NCI-H2081 (cell line): ENCODE measurements at regions not wholly inside any gene's neighbourhood (a gene's known extent, or its start where the extent isn't known, plus 50 kb on each side); places are given as distances from the start of the nearest gene placed in this dataset.
A peak's percentile ranks its signal among the peaks of the same experiment; 100 is the strongest.

Experiments
- DNase-seq, 2 experiments: peaks; one replicate each; lab custom pipeline; 2025; lab: John Stamatoyannopoulos, UW

DNA sequence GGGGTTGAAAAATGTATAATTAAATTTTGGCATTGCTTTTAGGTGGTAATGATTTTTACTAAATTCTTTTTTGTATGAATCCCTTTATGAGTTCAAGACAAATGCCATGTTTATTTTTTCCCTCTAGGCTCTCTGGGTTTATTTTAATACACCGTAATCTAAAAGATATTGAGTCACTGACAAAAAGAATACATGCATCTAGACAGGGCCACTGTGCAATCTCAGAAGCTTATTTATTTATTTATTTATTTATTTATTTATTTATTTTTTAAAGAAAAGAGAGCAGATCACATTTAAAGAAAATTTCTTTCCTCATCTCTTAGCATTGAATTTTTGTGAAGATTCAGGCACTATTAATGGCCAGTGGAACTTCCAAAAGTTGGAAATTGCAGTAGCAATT, 283.9 kb upstream of the SLC10A2 start:
- DNase-seq: no peak

GRCh38 chr13:103349211-103349980, 283.2 kb upstream of the SLC10A2 start:
- peak; percentile 53 to 68 for DNase-seq

- DNase-seq: no peak
These were observed 269.0 kb upstream of the SLC10A2 start for GRCh38 chr13:103335241-103335640.

GRCh38 chr13:103331924-103332323, 265.7 kb upstream of the SLC10A2 start:
- DNase-seq: no peak

DNA sequence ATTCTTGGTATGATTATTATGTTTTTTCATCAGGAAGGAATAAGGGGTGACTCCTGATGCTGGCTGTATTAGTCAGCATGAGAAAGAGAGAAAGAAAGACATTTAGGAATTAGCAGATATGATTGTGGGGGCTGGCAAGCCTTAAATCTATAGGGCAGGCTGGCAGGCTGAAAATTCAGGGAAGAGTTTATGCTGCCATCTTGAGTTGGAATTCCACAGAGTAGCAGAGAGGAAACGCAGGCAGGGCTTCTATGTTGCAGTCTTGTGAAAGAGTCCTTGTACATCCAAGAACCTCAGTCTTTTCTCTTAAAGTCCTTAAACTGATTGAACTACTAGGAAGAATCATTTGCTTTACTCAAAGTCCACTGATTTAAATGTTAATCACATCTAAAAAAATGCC, 262.7 kb upstream of the SLC10A2 start:
- no peak for DNase-seq

DNA sequence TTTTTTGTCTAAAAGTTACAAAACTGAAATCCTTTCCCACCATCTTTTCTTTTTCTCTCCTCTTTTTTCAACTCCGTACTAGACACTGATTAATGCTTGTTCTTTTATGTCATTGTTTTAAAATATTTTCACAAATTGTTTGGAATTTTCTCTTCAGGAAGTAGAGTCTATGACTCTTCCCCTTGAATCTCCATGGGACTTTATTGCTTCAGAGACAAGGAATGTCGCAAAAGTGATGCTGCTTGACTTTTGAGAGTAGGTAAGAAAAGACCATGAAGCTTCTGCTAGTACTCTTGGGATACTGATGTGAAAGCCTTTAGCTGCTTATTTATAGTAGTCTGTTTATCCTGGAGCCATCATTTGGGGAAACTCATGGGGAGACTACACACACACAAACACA, 260.1 kb upstream of the SLC10A2 start:
- no peak for DNase-seq

- no peak for DNase-seq
These were observed 259.5 kb upstream of the SLC10A2 start for GRCh38 chr13:103325672-103326071.

DNA sequence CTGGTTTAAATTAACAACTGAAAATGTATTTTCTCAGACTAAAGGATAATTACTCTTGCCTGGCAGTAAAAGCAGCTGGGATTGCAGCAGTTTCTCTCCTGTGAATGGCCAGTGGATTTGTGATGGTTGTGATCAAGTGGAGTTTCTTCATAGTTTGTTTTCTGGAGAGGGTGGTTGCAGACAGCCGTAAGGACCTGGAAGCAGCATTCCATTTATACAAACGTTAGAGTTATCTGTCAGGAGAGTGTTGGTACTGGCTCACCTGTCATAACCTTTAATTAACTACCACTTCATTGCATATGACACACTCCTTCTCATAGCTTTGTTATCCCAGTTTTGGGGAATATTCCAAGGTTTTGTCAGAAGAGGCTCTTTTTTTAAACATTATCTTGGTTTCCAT, 258.4 kb upstream of the SLC10A2 start:
- no peak for DNase-seq

DNA sequence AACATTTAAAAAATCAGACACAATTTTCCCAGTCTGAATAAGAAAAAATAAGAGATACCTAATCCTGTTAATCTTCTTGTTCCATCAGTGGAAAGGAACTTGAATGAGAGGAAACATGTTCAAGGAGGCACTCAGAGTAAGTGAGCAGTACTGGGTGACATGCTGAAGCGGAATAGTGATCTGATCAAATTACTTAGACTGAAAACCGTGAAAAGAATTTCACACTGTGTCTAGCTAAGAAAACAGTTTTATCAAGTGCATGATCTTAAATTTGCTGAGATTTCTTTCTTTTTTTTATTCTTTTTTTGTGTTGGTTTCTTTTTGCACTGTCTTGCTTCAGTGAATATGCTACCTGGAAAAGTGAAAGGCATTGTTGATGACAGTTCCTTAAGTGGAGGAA, 249.5 kb upstream of the SLC10A2 start:
- no peak for DNase-seq

- DNase-seq: no peak
These were observed 246.2 kb upstream of the SLC10A2 start for GRCh38 chr13:103312467-103312866.

DNA sequence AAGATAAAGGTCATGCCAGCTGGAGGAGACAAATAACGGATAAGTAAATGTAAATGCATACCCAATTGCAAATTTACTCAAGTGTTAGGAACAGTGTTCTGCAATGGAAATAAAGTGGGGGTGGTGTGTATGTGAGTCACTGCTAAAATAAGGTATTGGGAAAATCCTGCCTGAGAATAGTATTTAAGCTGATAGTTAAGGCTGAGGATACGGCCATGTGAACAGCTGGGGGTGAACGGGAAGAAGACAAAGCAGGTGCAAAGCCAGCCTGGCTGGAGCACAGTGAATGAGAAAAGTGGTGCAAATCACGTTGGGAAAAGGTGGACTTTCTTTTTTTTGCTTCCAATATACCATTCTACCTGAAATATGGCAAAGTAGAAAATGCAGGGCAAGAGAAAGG, 242.4 kb upstream of the SLC10A2 start:
- DNase-seq: peak in 1 of 2 experiments; percentile 47

- DNase-seq: no peak
These were observed 239.9 kb upstream of the SLC10A2 start for GRCh38 chr13:103306163-103306562.

GRCh38 chr13:103303078-103303651, 236.9 kb upstream of the SLC10A2 start:
- DNase-seq: no peak

DNA sequence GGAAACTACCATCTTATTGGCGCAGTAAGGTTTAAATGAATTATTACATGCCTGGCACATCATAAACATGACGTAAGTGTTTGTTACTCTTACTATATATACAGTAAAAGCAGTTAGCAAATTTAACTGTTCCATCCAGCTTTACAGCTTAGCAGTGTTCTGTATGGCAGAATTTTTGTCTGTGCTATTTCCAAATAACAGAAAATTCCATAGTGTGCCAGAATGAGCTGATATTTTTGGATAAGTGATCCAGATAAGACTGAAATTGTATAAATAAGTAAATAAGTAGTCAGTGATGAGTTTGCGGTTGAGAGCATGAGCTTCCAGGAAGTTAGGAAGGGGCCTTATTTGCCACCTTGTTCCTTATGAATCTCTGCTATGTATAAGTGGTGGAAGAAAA, 236.5 kb upstream of the SLC10A2 start:
- DNase-seq: no peak

- peak in 1 of 2 experiments; percentile 20 for DNase-seq
These were observed 232.9 kb upstream of the SLC10A2 start for GRCh38 chr13:103299079-103299478.

DNA sequence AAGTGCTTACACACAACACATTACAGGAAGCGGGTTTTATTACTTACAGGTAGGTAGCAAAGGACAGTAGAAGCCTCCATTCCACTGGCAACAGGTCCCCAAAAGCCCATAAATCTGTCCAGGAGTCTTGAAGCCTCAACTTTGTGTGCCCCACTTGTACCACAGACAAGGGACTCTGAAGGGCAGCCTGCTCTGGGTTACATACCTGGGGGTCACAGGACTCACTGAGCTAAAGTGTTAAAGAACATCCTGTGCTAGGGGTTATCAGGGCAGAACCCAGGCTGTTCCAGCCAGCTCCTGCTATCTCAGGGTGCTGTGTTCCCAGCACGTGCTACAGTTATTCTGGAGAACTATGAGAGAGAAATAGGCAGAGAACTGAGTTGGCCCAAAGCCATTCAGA, 230.9 kb upstream of the SLC10A2 start:
- no peak for DNase-seq

DNA sequence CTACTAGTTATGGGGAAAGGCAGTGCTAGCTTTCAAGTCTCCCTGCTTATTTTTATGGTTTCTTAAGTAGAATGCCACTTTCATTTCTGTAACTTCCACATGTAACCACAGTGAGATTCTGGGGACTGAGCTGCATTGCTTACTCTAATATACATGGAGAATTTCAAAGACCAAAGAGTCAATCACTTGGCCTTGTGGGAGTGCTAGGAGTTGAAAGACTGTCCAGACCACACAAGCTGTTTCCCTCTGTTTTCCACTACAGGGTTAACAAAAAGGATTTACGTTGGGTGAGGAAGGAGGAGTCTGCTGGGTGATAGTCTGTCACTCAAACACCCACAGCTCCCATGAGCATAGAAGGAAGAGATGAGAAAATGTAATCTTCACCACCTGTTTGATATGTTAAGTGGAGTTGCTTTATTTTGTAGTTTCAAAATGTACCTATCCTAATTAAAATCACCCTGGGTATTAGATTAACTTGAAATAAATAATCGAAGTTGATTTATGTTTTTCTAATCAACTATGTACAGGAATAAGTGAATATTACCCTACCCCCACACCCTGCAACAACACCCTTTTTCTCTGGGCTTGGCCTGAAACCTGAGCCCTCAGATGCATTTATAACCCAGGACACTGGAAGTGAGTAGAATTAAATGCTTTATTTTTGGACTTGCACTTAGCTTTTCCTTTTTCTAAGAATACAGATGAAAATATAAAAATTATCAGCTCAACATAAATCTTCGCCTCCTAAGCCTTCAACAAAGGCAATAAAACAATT, 225.8 kb upstream of the SLC10A2 start:
- no peak for DNase-seq

GRCh38 chr13:103291226-103291625, 225.0 kb upstream of the SLC10A2 start:
- no peak for DNase-seq

GRCh38 chr13:103289681-103290080, 223.5 kb upstream of the SLC10A2 start:
- no peak for DNase-seq

DNA sequence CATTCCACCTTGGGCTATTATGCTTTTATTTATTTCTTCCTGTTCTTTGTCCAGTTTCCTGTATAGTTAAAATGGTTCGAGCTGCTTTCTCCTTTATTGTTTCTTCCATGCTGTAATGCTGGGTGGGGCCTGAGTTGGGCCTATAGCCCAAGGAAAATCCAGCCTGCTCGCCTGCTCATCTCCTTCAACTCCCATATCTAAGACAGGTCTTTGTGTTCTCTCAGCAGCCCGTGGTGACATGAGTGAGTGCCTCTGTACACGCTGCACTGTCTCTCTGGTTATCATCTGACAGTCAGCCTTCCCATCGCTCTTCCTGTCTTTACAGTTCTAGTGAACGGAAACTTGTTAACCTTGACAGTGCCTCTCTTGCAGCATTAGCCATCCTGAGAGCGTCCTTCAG, 221.9 kb upstream of the SLC10A2 start:
- DNase-seq: no peak

GRCh38 chr13:103287659-103288058, 221.4 kb upstream of the SLC10A2 start:
- no peak for DNase-seq

DNA sequence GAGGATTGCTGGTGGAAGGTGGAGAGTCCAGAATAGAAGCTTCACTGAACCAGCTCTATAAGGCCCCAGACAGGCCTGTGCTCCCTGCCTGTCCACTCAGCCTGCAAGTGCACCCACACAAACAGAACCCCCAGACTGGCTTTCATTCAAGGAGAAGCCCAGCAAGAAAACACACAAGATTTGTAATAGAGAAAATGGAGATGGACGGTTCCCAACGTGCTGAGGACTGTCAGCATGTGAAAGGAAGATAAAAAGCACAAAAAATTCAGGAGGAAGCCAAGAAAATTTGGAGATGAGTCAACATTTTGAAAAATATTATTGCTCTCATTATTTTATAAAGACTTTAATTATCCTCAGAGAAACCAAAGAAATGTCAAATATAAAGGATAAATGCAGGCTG, 218.2 kb upstream of the SLC10A2 start:
- no peak for DNase-seq

GRCh38 chr13:103283451-103283820, 217.2 kb upstream of the SLC10A2 start:
- DNase-seq: no peak
